Stimulated activated CD4-positive, alpha-beta T cell treated with anti-CD3 and anti-CD28 coated beads, Interleukin-4, amount 100 ng/mL, for 48 hours (primary cell): ENCODE measurements at regions not wholly inside any gene's neighbourhood (a gene's known extent, or its start where the extent isn't known, plus 50 kb on each side); places are given as distances from the start of the nearest gene placed in this dataset.

Source experiments
- DNase-seq, 2 donors: peaks; one replicate each; pipeline ENCODE4 v3.0.0-alpha.2; 2020; ENCODE audit warnings: low read depth in 2 of 2

GRCh38 chr12:125360540-125360939 is 295.3 kb downstream of the AACS start:
- no peak for DNase-seq

DNA sequence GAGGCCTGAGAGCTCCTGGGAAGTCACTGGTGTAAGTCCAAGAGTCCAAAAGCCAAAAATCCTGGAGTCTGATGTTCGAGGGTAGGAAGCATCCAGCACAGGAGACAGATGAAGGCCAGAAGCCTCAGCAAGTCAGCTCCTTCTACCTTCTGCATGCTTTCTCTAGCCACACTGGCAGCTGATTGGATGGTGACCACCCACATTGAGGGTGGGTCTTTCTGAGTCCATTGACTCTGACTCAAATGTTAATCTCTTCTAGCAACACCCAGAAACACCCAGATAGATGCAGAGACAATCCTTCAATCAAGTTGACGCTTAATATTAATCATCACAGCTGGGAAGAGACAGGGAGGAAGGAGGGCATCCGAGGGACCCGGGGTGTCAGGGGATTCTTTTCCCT is 305.8 kb downstream of the AACS start:
- DNase-seq = no peak

DNA sequence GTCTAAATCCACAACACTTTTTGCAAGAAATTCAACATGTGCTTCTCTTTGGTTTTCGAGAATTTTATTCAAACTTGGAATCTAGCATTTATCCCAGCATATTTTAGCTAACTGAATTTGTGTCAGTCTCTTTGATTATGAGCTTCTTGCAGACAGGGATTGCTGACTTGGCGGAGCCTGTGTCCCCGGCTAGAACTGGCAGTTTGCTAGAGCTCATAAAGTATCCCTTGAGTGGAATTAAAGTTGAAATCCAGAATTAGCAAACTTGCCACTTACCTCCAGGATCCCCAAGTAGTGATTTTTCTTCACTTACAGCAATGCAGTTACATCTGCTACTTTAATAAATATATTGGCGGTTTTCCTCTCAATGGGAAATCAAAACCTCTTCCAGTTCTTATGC is 306.9 kb downstream of the AACS start:
- no peak for DNase-seq

DNA sequence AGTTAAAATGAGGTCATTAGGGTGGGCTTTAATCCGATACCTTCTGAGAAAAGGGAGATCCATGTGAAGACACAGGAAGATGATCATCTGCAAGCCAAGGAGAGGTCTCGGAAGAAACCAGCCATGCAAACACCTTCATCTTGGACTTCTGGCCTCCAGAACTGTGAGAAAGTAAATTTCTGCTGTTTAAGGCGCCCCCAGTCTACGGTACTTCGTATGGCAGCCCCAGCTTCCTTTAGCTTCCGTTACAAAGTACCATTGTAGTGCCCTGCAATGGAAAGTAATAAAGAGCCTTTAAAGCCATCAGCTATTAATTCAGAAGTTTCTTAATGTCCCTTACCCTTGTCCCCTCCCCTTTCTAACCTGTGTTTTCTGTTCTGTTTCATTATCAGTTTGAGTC is 308.1 kb downstream of the AACS start:
- DNase-seq = no peak

DNA sequence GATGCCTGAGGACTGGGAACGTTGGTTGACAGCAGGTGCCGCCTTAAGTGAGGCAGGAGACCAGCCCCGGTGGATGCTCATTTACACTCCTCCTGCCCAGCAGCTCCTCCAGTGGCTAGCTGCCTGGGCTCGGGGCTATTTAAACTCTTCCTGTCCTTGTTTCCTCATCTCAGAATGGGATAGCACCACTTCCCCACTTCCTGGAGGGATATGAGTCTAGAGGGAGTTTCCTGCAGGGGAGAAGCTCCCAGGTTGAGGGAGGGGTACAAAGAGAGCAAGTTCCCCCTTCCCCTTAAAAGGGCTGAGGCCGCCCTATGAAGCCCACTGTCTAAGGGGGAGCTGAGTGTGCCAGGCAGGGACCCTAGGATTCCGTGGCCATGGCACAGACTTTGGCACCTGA is 311.2 kb downstream of the AACS start:
- DNase-seq = no peak

- no peak for DNase-seq
Measured at GRCh38 chr12:125377093-125377492, 311.9 kb downstream of the AACS start.

- DNase-seq = no peak
Measured at GRCh38 chr12:125381373-125381772, 316.1 kb downstream of the AACS start.

- DNase-seq = no peak
Measured at GRCh38 chr12:125382926-125383325, 317.7 kb downstream of the AACS start.

DNA sequence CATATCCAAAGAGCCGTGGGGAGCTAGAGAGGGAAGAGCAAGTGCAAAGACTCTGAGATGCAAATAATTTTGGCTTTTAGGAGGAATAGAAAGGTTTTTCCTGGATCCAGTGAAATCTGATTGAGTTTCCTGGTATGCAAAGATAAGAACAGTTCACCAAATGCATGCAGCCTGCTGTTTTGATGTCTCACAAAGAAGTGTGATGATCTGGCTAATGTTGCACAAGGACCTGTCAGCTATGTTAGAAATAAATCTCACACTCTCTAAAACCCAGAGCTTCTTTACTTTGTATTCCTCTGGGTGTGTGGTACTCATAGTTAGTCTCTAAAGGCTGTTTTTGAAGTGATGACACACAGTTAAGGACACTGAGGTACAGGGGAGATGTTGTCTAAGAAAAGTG is 321.4 kb downstream of the AACS start:
- no peak for DNase-seq

GRCh38 chr12:125387206-125387605 is 322.0 kb downstream of the AACS start:
- DNase-seq = no peak

GRCh38 chr12:125389061-125389697 is 323.9 kb downstream of the AACS start:
- DNase-seq = no peak

DNA sequence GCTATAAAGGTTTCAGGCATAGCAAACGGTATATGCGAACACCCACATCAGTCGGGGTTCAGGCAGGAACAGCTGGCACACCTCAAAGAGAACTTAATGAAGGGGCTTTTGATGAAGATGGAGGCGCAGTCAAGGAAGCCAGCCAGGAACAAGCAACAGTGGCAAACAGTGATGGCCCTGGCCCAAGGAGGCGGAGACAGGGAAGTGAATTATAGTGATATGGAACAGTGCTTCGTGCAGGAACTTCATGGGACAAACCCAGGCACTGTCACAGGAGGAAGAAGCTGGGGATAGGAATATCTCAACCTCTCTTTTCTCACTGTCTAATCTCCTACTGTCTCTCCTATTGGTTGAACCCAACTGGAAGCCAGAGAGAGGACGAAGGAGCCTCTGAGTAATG is 328.3 kb downstream of the AACS start:
- DNase-seq = no peak

DNA sequence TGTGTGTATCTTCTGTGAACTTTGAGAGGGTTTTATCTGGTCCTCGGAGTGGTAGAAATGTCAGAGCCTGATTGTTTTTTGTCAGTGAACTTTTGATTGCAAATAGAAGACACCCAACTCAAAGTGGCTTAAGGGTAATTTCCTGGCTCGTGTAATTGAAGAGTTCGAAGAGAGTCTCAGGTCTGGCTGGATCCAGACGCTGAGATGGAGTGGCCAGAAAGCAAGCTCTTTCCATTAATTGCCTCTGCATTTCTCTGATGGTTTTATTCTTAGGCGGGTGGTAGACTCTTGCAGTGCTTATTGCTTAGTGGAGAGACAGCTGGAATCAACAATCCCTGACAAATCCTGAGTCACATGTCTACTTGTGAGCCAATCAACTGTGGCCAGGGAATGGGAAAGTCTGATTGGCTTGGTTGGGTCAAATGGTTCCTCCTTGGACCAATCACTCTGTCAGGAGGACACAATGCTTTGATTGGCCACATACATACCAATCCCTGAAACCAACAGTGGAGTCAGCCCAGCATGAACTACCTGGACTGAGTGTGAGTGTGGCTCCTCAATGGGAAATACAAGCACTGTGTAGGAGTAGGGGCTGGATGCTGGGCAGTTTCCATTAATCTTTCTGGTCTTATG is 330.5 kb downstream of the AACS start:
- no peak for DNase-seq

GRCh38 chr12:125399489-125399888 is 334.3 kb downstream of the AACS start:
- DNase-seq = no peak

- no peak for DNase-seq
Measured at GRCh38 chr12:125402874-125403789, 337.9 kb downstream of the AACS start.

DNA sequence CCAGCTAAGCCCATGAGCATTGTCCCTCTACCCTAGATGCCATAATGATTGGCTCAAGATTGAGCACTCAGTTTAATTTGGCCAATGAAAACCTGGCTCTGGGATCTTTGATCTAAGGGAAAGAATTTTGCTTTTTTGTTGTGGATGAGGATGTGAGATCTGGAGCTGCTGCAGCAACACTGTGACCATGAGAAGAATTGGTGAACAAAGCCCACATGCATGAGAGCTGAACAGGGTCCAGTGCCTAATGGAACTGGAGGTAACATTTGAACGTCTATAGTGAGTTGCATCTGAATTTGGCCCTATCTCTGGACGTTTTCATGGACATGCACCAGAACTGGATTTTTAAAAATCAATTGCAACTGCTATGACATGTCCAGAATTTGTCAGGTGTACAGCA is 338.6 kb downstream of the AACS start:
- DNase-seq = no peak

- no peak for DNase-seq
Measured at GRCh38 chr12:125406131-125406530, 340.9 kb downstream of the AACS start.

DNA sequence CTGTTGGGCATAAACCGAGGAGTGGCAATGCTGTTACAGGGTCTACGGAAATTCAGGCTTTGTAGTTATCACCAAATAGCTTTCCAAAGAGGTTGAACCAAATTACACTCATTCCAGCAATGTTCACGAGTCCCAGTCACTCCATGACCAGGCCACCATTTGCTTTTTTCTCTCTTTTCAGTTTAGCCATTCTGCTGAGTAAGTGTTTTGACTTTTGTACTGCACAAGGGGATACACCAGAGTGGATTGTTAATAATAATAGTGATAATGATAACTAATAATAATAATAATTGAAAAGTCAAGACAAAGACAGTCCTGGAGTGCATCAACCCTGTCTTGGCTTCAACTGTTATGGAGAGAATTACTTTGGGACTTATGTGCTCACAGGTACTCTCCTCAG is 343.5 kb downstream of the AACS start:
- no peak for DNase-seq

DNA sequence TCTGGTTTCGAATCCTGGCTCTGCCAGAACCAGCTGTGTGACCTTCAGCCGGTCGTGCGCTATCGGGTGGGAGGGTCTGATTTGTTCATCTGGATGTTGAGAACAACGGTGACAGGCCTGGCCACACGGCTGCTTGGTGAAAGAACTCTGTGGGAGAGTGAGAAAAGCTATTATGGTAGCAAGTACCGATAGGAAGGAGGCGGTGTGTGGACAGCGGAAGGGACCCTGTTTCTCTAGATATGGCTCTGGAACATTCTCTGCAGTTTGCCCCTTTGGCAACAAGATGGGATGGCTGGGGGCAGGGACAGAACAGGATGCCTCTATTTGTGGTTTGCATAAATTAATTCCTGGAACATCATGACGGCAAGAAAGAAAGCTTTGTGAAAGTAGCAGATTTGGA is 347.3 kb downstream of the AACS start:
- no peak for DNase-seq

- DNase-seq = no peak
Measured at GRCh38 chr12:125417446-125417845, 352.2 kb downstream of the AACS start.

DNA sequence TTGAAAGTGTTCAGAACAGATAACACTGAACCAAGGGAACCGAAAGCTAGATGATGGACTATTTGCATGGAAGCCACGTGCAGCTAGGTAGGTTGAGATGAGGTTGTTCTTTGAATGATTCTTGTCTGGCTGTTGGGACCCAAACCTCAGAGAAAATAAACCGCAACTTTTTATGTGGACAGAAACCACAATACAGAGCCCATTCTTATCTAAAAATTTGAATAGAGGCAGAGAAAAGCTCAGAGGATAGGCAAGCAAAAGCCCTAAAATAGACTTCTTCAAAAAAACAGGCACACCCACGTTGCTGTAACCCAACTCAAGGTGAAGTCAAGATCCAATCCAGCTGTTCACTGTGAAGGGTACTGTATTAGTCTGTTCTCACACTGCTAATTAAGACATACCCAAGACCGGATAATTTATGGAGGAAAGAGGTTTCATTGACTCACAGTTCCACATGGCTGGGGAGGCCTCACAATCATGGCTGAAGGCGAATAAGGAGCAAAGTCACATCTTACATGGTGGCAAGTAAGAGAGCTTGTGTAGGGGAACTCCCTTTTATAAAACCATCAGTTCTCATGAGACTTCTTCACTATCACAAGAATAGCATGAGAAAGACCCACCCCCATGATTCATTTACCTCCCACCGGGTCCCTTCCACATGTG is 353.8 kb downstream of the AACS start:
- DNase-seq = no peak

GRCh38 chr12:125424909-125425308 is 359.7 kb downstream of the AACS start:
- no peak for DNase-seq
